ENCODE measurements at regions not wholly inside any gene's neighbourhood (a gene's known extent, or its start where the extent isn't known, plus 50 kb on each side); places are given as distances from the start of the nearest gene placed in this dataset.

DNA sequence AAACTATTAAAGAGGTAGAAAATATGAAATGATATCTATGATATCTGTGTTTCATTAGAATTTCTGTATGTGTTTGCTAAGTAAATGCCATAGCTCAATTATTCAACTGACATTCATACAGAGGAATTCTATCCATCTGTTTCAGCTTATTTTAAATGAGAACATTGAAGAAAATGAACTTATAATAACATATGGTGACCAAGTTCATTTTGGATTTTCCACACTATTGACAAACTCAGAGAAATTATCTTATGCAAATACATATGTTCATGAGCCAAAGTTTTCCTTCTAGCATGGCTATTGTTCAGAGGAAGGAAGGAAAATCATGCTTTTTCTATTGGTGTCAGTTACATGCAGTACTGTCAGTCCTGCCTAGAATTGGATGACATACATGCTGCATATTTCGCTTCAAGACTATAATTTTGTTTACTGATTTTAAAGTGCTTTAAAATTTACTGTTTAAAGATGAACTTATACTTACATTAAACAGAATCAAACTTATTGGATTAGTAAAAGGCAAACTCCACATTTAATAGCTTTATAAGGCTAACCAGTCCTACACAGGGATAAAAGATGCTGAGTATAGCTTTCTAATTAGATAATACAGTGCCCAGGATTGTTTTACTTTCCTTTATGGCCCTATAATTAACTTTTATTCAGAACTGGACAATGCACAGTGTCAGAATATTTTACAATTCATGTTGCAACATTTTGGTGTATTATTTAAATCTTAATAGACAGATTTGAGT lies 646.2 kb downstream of the TRAM1L1 start:
- TF ChIP-seq, protein P1, sequence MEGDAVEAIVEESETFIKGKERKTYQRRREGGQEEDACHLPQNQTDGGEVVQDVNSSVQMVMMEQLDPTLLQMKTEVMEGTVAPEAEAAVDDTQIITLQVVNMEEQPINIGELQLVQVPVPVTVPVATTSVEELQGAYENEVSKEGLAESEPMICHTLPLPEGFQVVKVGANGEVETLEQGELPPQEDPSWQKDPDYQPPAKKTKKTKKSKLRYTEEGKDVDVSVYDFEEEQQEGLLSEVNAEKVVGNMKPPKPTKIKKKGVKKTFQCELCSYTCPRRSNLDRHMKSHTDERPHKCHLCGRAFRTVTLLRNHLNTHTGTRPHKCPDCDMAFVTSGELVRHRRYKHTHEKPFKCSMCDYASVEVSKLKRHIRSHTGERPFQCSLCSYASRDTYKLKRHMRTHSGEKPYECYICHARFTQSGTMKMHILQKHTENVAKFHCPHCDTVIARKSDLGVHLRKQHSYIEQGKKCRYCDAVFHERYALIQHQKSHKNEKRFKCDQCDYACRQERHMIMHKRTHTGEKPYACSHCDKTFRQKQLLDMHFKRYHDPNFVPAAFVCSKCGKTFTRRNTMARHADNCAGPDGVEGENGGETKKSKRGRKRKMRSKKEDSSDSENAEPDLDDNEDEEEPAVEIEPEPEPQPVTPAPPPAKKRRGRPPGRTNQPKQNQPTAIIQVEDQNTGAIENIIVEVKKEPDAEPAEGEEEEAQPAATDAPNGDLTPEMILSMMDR (conservative IDR thresholded peaks at IDR 0.05; ENCODE audit: low read depth, low read length), result no peak
- TF ChIP-seq RFX5 (IDR thresholded peaks at IDR 0.05; ENCODE audit: low read depth, low read length) (no peak), CHD1 (IDR thresholded peaks at IDR 0.05; ENCODE audit: low read depth, low read length) (no peak), POLR2A (IDR thresholded peaks at IDR 0.05; ENCODE audit: low read depth, low read length) (no peak), MAFK (IDR thresholded peaks at IDR 0.05; ENCODE audit: low read depth, low read length) (no peak), BHLHE40 (IDR thresholded peaks at IDR 0.05; ENCODE audit: low read depth, low read length) (no peak), CEBPB (IDR thresholded peaks at IDR 0.05; ENCODE audit: low read depth, low read length) (no peak), RAD21 (IDR thresholded peaks at IDR 0.05; ENCODE audit: low read length) (no peak)

All from IMR-90 (cell line).